LNCaP clone FGC (cell line): ENCODE measurements at regions not wholly inside any gene's neighbourhood (a gene's known extent, or its start where the extent isn't known, plus 50 kb on each side); places are given as distances from the start of the nearest gene placed in this dataset.
"Not testable (repeated sequence)": the region's sequence is repeated elsewhere in the genome, so short reads cannot be mapped to it uniquely, and the experiment has no call there.

Experiments used
- DNase-seq: peaks from one replicate; pipeline ENCODE4 v3.0.0-alpha.2; 2011; ENCODE audit warnings: low read depth
- H3K4me3 ChIP-seq: 2 replicates; pipeline ENCODE4 v1.5.1; 2011; ENCODE audit warnings: mild to moderate bottlenecking, low read depth, low read length, control low read depth
- CTCF ChIP-seq: IDR thresholded peaks from 2 replicates; pipeline ENCODE4 v1.5.1; 2012; ENCODE audit warnings: mild to moderate bottlenecking; ENCODE audit not compliant: control insufficient read depth, insufficient read depth; ENCODE audit errors: extremely low read depth

- no peak for TF ChIP-seq CTCF
- H3K4me3 ChIP-seq, result no peak overlapping the region
- no peak for DNase-seq
Observed at GRCh38 chr6:115216835-115217234, 843.9 kb downstream of the FRK start.

- TF ChIP-seq CTCF, result no peak
- no peak for DNase-seq
- H3K4me3 ChIP-seq, result no peak overlapping the region
Observed at GRCh38 chr6:115214283-115214682, 846.4 kb downstream of the FRK start.

- DNase-seq, result no peak
- no peak overlapping the region for H3K4me3 ChIP-seq
- TF ChIP-seq CTCF, result no peak
Observed at GRCh38 chr6:115203381-115203780, 857.3 kb downstream of the FRK start.

GRCh38 chr6:115194981-115195638, 852.3 kb upstream of the HS3ST5 start:
- H3K4me3 ChIP-seq, result no peak overlapping the region
- TF ChIP-seq CTCF, result no peak
- DNase-seq, result no peak

- H3K4me3 ChIP-seq, result no peak overlapping the region
- no peak for TF ChIP-seq CTCF
- no peak for DNase-seq
Observed at GRCh38 chr6:115191989-115192388, 849.2 kb upstream of the HS3ST5 start.

- DNase-seq, result no peak
- TF ChIP-seq CTCF, result no peak
- H3K4me3 ChIP-seq, result no peak overlapping the region
Observed at GRCh38 chr6:115190534-115190933, 847.7 kb upstream of the HS3ST5 start.

GRCh38 chr6:115175456-115175855, 832.6 kb upstream of the HS3ST5 start:
- not testable (repeated sequence) for DNase-seq, H3K4me3 ChIP-seq

- H3K4me3 ChIP-seq, DNase-seq: not testable (repeated sequence)
Observed at GRCh38 chr6:115165912-115166311, 823.1 kb upstream of the HS3ST5 start.
